ENCODE measurements at regions not wholly inside any gene's neighbourhood (a gene's known extent, or its start where the extent isn't known, plus 50 kb on each side); places are given as distances from the start of the nearest gene placed in this dataset.

DNA sequence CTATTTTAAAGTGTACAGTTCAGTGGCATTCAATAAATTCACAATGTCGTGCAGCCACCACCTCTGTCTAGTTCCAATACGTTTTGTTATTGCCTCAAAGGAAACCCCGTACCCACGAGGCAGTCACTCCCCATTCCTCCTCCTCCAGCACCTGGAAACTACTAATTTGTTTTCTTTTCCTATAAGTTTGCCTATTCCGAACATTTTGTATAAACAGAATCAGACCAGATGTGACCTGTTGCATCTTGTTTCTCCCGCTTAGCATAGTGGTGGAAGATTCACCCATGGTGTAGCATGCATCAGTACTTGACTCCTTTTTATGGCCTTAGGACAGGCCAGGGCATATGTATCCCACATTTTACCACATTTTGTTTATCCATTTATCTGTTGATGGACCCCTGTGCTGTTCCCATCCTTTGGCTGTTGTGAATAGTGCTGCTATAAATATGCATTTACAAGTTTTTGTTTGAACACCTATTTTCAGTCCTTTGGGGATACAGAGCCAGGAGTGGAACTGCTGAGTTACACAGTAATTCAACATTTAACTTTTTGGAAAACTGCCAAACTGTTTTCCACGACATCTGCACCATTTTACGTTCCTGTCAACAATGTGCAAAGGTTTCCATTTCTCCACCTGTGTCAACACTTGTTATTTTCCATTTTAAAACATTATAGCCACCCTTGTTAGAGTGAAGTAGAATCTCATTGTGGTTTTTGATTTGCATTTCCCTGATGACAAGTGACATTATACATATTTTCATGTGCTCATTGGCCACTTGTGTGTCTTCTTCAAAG is 57.8 kb upstream of the STX18 start:
- Histone ChIP-seq H3K4me3 (ENCODE audit: control insufficient read depth in 2 of 3, extremely low read depth in 1 of 3, insufficient read depth in 2 of 3, low read depth in 1 of 3, low read length in 3 of 3) (no peak overlapping the region), H4K20me1 (ENCODE audit: control insufficient read depth, extremely low read depth, insufficient read depth, low read length) (no peaks in the 10 kb centered on the region), H3K27me3 (ENCODE audit: control insufficient read depth, extremely low read depth, insufficient read depth, low read length) (no peaks in the 10 kb centered on the region), H3K4me1 (ENCODE audit: control insufficient read depth, extremely low read depth, insufficient read depth, low read length) (no peaks in the 10 kb centered on the region), H3K4me2 (ENCODE audit: control insufficient read depth, extremely low read depth, insufficient read depth, low read depth, low read length) (no peak overlapping the region), H3K27ac (ENCODE audit: control insufficient read depth, insufficient read depth, low read length) (no peak overlapping the region), H3K9me1 (ENCODE audit: control insufficient read depth, extremely low read depth, insufficient read depth, low read length) (no peaks in the 10 kb centered on the region), H2AFZ (ENCODE audit: control insufficient read depth, low read length) (no peak overlapping the region), H3K36me3 (ENCODE audit: control insufficient read depth in 2 of 2, extremely low read depth in 1 of 2, insufficient read depth in 2 of 2, low read length in 2 of 2) (no peaks in the 10 kb centered on the region), H3K9me3 (ENCODE audit: control insufficient read depth, low read depth, low read length) (peaks cover 5% of the 10 kb centered on the region), H3K9ac (ENCODE audit: control insufficient read depth, extremely low read depth, insufficient read depth, low read length) (no peak overlapping the region), H3K79me2 (ENCODE audit: control insufficient read depth, insufficient read depth, low read length) (no peaks in the 10 kb centered on the region)
- no peak for DNase-seq (ENCODE audit: low read depth, low spot score)
- dilution Hi-C loops (cut with MboI; ENCODE audit: extremely low pct_ligation_motif_present, low sequenced_read_pairs) = no loop called here
- no peak for FAIRE-seq
- TF ChIP-seq CTCF (optimal IDR thresholded peaks at IDR 0.05 in 1 of 3, IDR thresholded peaks at IDR 0.05 in 1 of 3, conservative IDR thresholded peaks at IDR 0.05 in 1 of 3; ENCODE audit: extremely low read depth in 1 of 3, insufficient read depth in 2 of 3, low read length in 3 of 3) (no peak), EZH2 (IDR thresholded peaks at IDR 0.05; ENCODE audit: low read length) (no peak)

DNA sequence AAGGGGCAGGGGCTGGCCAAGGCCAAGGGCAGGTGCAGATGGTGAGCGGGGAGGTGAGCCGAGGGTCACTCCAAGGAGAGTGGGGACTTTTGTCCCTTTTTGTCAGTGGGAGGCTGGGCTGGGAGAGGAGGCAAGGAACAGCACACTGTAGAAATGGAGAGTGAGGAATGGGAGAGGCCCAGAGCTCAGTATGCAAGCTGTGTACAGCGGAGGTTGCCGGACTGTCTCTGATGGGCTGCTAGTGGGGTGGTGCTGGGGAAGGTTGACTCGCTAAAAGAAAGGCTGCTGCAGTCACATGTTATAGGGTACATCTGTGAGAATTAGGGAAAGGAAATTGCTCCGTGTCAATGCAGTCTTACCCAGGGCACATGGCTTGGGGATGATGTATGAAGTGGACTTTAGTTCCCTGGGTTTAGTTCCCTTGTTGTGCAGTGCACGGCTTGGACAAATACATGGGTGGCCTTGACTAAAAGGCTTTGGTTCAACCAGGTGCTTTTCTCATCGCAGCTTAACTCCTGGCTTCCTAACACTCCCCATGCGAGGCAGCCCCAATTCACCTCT is 57.1 kb upstream of the STX18 start:
- Histone ChIP-seq H3K79me2 (ENCODE audit: control insufficient read depth, insufficient read depth, low read length) (no peaks in the 10 kb centered on the region), H3K27me3 (ENCODE audit: control insufficient read depth, extremely low read depth, insufficient read depth, low read length) (no peaks in the 10 kb centered on the region), H3K9ac (ENCODE audit: control insufficient read depth, extremely low read depth, insufficient read depth, low read length) (no peak overlapping the region), H3K9me1 (ENCODE audit: control insufficient read depth, extremely low read depth, insufficient read depth, low read length) (no peaks in the 10 kb centered on the region), H3K4me3 (ENCODE audit: control insufficient read depth in 2 of 3, extremely low read depth in 1 of 3, insufficient read depth in 2 of 3, low read depth in 1 of 3, low read length in 3 of 3) (no peak overlapping the region), H3K4me2 (ENCODE audit: control insufficient read depth, extremely low read depth, insufficient read depth, low read depth, low read length) (no peak overlapping the region), H4K20me1 (ENCODE audit: control insufficient read depth, extremely low read depth, insufficient read depth, low read length) (no peaks in the 10 kb centered on the region), H3K9me3 (ENCODE audit: control insufficient read depth, low read depth, low read length) (peaks cover 5% of the 10 kb centered on the region), H2AFZ (ENCODE audit: control insufficient read depth, low read length) (no peak overlapping the region), H3K4me1 (ENCODE audit: control insufficient read depth, extremely low read depth, insufficient read depth, low read length) (no peaks in the 10 kb centered on the region), H3K27ac (ENCODE audit: control insufficient read depth, insufficient read depth, low read length) (no peak overlapping the region), H3K36me3 (ENCODE audit: control insufficient read depth in 2 of 2, extremely low read depth in 1 of 2, insufficient read depth in 2 of 2, low read length in 2 of 2) (no peaks in the 10 kb centered on the region)
- no peak for TF ChIP-seq CTCF (optimal IDR thresholded peaks at IDR 0.05 in 1 of 3, IDR thresholded peaks at IDR 0.05 in 1 of 3, conservative IDR thresholded peaks at IDR 0.05 in 1 of 3; ENCODE audit: extremely low read depth in 1 of 3, insufficient read depth in 2 of 3, low read length in 3 of 3)
- no peak for TF ChIP-seq EZH2 (IDR thresholded peaks at IDR 0.05; ENCODE audit: low read length)
- dilution Hi-C loops (cut with MboI; ENCODE audit: extremely low pct_ligation_motif_present, low sequenced_read_pairs) = no loop called here
- DNase-seq (ENCODE audit: low read depth, low spot score) = no peak
- FAIRE-seq = no peak
